ENCODE measurements at regions not wholly inside any gene's neighbourhood (a gene's known extent, or its start where the extent isn't known, plus 50 kb on each side); places are given as distances from the start of the nearest gene placed in this dataset.
"Not testable (repeated sequence)": the region's sequence is repeated elsewhere in the genome, so short reads cannot be mapped to it uniquely, and the experiment has no call there.

DNA sequence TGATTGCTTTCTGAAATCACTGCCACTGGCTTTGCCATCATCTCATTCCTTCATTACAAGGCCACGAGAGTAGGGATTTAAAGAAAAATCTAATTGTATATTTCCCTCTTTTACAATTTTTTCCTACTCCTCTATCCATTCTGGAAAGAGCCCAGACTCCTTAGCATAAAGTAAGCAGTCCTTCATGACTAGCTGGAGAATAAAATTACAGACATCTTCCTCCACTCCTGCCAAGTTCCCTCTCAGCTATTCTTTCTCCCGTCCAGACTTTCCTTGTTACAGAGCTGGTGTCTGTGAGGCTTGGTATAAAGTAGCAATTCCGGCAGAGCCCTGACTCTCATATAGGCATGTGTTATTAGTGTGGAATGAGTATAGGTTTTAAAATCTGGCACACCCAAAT, 806.8 kb downstream of the PLCL1 start:
- no peak for FAIRE-seq

DNA sequence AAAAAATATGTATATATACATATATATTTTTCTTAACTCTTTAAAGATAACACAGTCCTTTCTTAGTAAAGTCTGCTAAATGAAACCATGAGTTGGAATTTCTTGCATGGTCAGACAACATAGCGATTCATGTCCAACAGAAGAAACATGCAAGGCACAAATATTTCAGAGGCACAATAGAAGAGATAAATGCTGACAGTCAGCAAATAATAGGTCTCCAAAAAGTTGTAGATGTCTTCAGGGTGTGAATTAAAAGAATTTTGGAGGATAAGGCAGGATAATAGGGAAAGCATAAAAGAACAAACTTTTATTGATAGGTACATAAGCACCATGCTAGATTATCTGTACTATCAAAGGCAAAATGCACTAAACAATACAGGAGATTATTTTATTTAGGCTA, 800.2 kb downstream of the PLCL1 start:
- FAIRE-seq: no peak

DNA sequence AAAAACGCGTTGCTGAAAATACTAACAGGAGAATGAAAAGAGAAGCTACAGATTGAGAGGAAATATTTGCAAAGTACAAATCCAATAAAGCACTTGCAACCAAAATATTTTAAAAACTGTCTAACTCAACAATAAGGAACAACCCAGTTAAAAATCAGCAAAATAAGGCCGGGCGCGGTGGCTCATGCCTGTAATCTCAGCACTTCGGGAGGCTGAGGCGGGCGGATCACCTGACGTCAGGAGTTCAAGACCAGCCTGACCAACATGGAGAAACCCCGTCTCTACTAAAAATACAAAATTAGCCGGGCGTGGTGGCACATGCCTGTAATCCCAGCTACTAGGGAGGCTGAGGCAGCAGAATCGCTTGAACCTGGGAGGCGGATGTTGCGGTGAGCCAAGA, 798.6 kb downstream of the PLCL1 start:
- not testable (repeated sequence) for FAIRE-seq

DNA sequence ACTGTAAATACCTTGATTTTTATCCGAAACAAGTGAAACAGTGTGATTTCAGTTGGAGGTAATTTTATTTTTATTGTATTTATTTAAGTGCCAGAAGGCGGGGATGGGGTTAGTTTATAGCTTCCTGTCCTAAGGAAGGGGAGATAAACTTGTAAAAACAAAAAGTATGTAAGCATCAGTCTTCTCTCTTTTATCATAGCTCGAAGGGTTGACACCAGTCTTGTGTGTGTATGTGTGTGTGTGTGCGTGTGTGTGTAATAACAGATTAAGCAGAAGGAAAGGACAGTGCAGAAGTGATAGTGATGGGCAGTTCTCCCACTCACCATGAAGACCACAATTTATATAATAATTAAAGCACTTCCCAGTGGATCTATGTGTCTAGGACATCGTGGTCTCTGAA, 793.3 kb downstream of the PLCL1 start:
- FAIRE-seq: no peak

DNA sequence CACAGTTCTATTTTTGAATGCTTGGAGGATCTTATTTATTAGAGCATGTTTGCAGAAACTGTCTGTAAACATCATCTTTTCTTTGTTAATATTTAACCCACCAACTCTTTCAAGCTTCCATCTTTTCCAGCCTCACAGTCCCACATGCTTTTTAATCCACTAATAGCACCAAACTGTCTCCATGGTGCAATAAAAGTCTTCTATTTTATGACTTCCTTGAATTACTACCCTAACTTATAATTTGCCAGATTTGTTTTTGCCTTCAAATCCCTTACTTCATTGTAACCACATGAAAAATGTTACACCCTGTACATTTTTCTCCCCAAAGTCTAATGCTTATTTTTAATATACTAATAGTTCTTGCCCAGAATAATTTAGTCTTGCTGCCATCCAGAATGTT, 792.6 kb downstream of the PLCL1 start:
- no peak for FAIRE-seq

DNA sequence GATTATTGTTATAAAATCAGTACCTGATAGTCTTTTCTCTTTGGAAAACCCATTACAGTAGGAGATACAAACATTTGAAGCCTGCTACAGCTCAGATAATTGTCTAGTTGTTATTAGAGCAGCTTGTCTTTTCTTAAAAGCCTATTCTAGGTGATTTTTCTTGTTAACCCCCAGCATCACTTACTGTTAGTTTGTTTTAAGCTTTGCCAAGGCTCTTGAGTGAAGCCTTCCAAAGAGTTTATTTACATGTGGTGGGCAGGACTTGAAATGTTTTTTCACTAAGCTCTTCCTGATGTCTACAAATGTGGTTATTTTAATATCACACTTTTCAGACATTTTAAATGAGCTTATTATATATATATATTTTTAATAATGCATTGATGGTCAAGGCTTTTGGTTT, 791.3 kb downstream of the PLCL1 start:
- no peak for FAIRE-seq

DNA sequence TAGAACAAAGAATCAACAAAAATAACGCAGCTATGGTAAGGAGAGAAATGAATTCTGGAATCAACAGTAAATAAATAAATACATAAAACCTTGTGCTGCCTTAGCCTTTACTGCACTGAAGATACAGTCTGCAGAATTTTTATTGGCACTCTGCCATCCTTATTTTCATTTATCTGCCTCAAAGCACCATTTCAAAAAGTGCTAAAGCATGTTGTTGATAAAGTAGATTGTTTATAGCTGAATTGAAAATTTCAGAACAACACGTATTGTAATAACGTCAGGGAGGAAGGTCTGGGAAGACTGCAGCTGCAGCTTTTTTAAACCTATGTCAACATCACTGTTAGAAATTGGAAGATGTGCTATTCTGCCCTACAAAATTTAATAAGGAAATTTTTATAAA, 787.2 kb downstream of the PLCL1 start:
- no peak for FAIRE-seq

DNA sequence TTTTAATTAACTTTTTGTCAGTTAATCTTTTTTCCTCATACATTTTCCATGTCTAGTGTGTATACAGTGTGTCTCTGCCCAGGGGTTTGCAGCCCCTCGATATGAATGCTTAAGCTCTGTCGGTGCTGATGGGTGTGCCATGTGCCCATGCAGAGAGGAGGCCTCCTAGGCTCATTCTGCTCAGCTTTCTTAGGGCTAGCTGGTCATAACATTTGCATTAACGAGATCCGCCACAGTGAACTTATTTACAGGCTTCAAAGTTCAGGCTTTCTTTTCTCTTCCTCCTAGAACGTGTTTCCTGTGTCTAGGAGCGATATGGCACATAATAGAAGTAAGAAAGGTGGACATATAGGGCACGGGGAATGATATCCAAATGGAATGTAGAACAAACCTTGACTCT, 783.3 kb downstream of the PLCL1 start:
- FAIRE-seq: no peak

DNA sequence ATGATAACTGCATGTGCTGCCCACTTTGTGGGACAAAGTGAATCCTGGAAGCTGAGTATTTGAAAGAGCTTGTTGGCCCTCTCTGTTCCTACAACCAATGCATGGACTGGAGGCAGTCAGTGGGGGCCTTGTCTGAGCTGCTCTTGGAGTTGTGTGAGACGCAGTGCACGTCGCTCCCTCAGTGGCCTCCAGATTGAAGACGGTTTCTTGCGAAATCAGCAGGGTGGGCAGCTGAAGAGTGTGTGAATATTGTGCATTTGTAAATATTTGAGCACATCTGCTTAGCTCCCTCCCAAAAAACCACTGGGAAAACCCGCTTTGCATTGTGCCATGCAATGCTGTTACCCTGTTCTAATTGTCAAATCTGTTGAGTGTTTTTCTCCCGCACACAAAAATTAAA, 782.8 kb downstream of the PLCL1 start:
- FAIRE-seq: no peak

DNA sequence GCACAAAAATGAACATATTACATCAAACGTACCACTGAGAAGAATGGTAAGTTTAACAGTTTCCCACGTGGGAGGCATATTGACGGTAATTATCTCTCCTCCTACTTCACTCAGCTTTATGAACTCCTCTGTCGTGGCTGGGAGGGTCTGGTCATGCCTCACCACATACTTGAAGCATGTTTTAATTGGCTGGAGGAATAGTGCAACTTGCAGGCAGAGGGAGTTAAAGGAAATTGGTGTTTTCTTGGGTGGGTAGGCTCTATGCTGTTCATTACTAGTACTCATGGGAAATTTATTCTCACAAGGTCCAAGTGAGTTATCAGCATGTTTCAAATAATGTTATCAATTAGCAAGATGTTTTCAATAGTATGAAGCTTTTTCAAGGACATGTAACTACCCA, 767.0 kb downstream of the PLCL1 start:
- no peak for FAIRE-seq

DNA sequence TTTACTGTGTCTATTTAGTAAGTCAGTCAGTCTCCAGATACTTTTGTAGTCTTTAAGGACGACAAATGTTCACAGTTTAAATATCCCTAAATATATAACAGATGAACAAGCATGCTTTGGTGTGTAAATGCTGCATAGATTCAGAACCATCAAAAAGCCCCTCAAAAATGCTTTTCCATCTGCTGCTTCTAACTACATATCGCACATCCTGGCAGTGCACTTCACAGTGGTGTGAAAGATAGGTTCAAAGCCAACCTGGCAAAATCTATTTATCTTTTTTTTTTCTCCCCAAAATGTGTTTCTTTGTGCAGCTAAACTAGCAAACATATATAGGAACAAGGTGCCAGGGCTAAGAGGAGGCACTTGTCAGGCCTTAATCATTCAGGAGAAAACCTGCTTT, 753.8 kb downstream of the PLCL1 start:
- FAIRE-seq: no peak

DNA sequence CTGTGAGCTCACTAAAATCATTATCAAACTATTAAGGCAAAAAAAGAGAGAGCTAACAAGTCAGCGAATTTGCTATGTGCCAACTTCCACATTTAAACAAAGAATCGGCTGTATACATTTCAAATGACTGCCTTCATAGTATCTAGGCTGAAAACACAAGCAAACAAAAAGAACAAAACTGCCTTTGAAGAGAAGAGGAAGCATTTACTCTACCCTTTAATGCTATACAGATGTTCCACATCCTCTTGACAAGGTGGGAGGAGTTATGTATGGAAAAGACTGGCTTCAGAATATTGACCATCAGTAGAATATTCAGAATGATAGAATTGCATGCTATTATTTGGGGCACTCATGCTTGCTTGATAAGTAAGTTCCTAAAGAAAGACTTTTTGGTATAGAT, 741.7 kb downstream of the PLCL1 start:
- FAIRE-seq: no peak

DNA sequence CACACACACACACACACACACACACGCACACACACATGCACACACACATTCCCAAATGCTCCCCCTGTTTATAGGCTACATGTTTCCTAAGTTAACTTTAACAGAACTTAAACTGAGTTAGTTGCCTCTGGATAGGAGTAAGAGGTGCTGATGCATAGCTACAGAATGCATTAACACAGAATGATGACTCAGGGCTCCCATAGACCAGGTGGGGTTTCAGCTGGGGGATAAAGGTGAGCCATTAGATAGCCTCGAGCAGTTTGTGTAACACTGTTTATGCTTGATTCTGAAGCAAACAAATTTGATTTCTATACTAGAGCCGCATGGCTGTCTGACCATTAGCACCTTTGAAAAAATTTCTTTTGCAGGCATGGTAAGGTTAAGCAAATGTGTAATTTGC, 741.0 kb downstream of the PLCL1 start:
- FAIRE-seq: no peak

DNA sequence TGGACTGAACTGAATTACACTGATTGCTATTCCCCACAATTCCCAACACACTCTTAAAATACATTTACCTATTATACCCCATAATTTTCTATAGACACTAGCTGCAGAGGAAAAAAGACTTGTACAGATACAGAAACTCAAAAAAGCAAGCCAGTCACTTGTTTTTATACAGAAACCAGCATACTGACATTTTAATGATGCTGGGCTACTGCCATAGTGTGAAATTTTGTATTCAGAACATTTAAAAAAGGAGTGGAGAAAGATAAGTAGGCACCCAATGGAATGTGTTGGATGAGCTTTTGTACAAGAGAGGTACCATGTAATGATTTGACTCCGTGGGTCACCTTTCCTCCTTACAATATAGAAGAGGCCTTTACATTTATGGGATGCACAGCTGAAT, 740.1 kb downstream of the PLCL1 start:
- no peak for FAIRE-seq

DNA sequence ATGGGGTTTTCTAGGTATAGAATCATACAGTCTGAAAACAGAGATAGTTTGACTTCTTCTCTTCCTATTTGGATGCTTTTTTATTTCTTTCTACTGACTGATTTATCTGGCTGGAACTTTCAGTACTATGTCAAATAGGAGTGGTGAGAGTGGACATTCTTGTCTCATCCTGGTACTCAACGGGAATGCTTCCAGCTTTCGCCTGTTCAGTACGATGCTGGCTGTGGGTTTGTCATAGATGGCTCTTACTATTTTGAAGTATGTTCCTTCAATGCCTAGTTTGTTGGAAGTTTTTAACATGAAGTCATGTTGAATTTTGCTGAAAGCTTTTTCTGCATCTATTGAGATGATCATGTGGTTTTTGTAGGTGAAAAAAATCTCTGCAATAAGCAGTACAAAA, 730.4 kb downstream of the PLCL1 start:
- no peak for FAIRE-seq

DNA sequence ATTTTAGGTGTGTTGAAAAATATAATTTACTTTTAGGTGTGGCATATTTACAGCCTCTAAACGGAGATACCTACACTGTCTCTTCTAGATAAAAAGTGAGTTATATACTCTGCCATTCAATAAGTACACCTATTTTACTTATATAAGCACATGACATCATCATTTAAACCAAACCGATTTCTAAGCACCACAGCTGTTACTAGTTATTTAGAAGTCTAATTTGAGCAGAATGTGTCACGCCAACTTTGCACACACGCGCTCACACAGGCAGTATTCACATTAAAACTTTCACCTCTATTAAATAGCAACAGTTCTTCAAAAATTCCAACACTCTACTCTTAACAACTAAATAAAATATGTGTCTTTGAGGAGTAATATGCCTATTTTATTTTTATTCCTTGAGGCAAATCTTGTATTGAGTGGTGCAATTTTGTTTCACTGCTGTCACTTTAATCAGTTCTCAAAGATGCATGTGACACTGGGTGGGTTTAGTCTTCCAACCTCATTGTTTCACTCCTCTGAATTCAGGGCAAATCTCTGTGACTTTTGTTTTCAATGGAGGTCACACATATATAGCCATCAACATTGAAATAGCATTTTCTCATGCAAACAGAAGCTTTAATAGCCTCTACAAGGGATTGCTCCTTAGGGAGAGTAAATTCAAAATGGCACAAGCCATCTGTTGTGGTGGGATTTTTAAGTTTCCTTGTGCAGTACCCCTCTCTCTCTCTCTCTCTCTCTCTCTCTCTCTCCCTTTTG, 721.0 kb downstream of the PLCL1 start:
- no peak for FAIRE-seq

DNA sequence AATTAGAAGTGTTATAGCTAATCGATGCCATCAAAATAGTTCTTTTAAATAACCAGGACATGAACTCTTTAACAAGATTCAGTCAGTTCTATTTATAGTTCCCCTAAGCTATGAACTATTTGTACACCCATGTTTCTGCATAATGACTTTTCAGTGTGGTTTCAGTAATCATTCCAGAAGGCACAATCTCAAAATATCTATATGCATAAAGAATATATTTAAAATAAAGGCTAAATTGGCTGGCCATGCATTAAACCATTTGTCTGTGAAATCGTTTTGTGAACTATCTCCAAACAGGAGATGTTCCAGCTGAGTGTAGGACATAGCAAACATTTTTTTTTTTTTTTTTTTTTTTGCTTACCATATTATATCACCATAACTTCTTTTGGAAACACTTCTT, 719.3 kb downstream of the PLCL1 start:
- no peak for FAIRE-seq

DNA sequence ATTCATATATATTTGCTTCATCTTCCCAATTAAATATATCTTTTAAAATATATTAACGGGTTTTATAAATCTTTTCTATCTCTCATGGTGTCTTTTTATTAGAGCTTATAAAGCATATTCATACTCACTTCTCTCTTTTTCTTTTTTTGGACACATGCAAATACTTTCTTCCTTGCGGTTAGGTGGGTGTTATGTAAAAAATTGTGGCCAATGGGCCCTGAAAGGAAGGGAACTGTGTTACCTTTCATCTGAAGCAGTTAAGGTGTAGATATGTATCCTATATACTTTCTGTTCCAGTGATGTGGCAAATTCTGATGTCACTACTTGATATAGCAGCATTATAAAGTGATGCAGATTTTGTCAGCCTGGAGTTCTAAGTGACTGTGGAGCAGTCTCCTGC, 714.5 kb downstream of the PLCL1 start:
- no peak for FAIRE-seq

DNA sequence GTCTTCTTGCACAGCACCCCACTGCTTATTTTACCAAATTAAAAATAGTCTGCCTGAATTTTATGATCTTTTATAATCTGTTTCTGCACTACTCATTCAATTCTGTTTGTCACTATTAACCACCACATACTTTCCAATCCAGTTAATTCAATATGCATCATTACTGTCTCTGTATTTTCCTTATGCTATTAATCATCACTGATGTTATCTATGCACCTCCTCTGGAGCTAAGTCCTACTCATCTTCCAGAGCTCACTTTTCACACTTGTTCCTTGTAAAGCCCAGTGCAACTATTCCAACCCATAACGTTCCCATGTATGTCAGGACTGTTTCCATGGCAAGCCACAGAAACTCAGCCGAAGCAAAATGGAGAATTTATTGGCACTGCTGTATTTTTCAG, 713.6 kb downstream of the PLCL1 start:
- FAIRE-seq: no peak

DNA sequence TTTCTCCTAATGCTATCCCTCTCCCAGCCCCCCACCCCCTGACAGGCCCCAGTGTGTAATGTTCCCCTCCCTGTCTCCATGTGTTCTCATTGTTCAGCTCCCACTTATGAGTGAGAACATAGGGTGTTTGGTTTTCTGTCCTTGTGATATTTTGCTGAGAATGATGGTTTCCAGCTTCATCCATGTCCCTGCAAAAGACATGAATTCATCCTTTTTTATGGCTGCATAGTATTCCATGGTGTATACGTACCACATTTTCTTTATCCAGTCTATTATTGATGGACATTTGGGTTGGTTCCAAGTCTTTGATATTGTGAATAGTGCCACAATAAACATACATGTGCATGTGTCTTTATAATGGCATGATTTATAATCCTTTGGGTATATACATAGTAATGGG, 704.2 kb downstream of the PLCL1 start:
- FAIRE-seq: not testable (repeated sequence)

DNA sequence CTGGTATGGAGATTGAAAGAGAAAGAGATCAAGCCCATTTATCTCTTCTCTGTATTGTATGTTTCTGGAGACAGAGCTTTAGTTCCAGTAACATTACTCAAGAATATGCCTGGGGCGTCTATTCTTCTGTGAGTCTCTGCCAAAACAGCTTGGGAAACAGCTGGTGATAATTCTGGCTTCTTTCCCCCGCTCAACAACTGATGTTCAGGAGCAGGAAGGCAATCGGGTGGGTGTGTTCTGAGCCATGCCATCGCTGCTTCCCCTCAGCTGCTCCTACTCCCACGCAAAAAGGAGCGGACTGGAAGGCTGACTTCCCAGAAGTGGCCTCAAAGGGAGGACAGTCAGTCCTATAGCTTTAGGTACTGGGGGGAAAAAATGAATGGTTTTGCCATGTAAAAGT, 695.1 kb downstream of the PLCL1 start:
- no peak for FAIRE-seq

DNA sequence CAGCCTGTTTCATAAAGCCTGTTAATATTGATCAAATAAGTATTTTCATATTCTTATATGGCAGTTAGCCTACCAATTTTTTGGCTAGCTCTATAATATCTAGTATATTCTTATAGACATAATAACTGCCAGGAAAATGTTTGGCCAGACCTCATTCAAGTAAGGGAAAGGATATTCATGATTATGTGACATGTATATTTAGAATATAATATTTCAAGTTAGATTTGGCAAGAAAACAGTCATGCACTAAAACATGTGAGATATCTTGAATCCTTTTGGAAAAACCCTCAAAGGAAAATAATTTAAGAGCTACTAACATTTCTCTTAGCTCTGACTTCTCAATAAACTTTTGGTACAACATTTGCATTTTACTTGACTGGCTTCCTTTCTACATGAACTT, 694.1 kb downstream of the PLCL1 start:
- no peak for FAIRE-seq

DNA sequence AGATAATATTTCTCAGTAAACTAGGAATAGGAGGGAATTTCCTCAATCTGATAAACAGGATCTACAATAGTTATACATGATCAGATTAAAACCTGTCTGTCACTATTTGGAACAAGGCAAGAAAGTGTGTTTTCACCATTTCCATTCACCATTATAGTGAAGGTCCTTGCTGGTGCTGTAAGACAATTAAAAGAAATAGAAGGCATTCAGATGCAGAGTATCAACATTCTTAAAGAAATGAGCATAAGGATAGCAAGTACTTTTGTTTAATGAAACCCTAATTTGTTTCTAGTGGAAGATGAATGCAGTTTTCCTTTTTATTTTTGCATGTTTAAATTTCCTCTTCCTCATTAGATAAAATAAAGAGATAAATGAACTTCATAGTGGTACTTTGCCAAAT, 693.7 kb downstream of the PLCL1 start:
- FAIRE-seq: no peak

DNA sequence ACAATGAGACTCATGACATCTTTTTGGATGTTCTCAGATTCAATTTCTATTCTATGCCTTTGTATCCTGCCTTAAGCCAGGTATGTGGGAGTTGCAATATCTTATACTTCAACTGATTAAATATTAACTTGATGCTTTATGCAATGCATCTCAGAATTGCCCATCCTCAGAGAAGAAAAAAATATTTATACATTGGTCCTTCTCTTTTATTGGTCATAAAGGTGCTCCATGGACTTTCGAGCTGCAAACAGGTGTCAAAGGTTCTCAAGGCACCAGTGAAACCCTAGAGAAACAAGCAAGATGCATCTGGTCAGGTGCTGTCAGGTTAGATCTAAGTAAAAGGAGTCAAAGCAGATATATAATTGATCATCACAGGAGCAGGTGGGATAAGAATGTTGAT, 690.5 kb downstream of the PLCL1 start:
- no peak for FAIRE-seq

DNA sequence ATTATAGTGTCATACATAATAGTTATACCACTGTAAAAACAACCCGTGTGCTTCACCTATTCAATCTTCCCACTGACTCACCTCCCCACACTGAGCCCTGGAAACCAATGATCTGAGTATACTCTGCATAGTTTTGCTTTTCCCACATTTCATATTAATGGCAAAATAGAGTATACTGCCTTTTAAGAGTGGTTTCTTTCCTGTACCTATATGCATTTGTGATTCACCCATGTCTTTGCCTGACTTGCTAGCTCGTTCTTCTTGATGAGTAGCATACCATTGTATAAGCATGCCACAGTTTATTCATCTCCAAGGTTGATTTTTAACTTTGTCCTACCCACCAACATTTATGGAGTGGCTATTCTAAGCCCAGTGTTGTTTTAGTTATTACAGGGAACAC, 686.4 kb downstream of the PLCL1 start:
- no peak for FAIRE-seq

DNA sequence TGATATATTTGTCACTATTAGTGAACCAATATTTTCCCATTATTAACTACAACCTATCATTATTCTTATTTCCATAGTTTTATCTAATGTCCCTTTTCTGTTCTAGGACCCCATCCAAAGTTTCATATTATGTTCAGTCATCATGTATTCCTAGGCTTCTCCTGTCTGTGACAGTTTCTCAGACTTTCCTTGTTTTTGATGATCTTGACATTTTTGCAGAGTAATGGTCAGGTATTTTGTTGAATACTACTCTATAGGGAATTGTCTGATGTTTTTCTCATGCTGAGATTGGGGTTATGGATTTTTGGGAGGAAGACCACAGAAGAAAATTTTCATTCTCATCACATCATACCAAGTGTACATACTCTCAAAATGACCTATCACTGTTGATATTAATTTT, 684.6 kb downstream of the PLCL1 start:
- FAIRE-seq: no peak
